Tibial nerve (tissue), 3 donors: ENCODE measurements at regions not wholly inside any gene's neighbourhood (a gene's known extent, or its start where the extent isn't known, plus 50 kb on each side); places are given as distances from the start of the nearest gene placed in this dataset.

Experiments used
- CTCF ChIP-seq, 5 experiments: fragments of 200-600 bp in 3 of 5; fragments of 450-650 bp in 2 of 5; sonication (generic) in 3 of 5; IDR thresholded peaks; one replicate each; pipeline ENCODE4 v1.5.1; 2016 to 2019; ENCODE audit warnings: antibody characterized with exemption in 5 of 5, mild to moderate bottlenecking in 3 of 5, moderate library complexity in 2 of 5
- POLR2A ChIP-seq, 2 donors: fragments of 450-650 bp; IDR thresholded peaks; one replicate each; pipeline ENCODE4 v1.6.1; 2017; ENCODE audit warnings: antibody characterized with exemption in 2 of 2, mild to moderate bottlenecking in 2 of 2, moderate library complexity in 2 of 2

GRCh38 chr13:105572401-105572800, 963.1 kb downstream of the EFNB2 start:
- TF ChIP-seq CTCF (IDR thresholded peaks at IDR 0.05) (no peak), POLR2A (IDR thresholded peaks at IDR 0.05) (no peak)
